MCF 10A (cell line): ENCODE measurements at regions not wholly inside any gene's neighbourhood (a gene's known extent, or its start where the extent isn't known, plus 50 kb on each side); places are given as distances from the start of the nearest gene placed in this dataset.

Experiments used
- BruUV-seq: library from RNA; stranded (reverse); fragments of 400-500 nt; replicated peaks from 2 replicates; lab custom pipeline; 2021; lab: Mats Ljungman, UMichigan
- CTCF ChIA-PET: fragments of 300-600 bp; sonication (Branson Sonifier 250); formaldehyde crosslinking; extraction: SDS; loops from one replicate; lab custom pipeline; 2021; ENCODE audit warnings: antibody characterized with exemption, inconsistent platforms; lab: Yijun Ruan, JAX
- POLR2A ChIA-PET: fragments of 300-600, 350-650 bp; sonication (Branson Sonifier 250); formaldehyde crosslinking; extraction: SDS; loops from one replicate; lab custom pipeline; 2020; ENCODE audit warnings: antibody characterized with exemption, inconsistent platforms; lab: Yijun Ruan, JAX
- DNase-seq: peaks from one replicate; pipeline ENCODE4 v3.0.0-alpha.2; 2018; ENCODE audit not compliant: unreplicated experiment
- H3K27ac Mint-ChIP-seq: one replicate; pipeline ENCODE4 v1.8.0; 2022; ENCODE audit warnings: mild to moderate bottlenecking, low read depth, mixed read lengths; ENCODE audit not compliant: unreplicated experiment
- H3K27me3 Mint-ChIP-seq: one replicate; pipeline ENCODE4 v1.8.0; 2022; ENCODE audit warnings: mixed read lengths; ENCODE audit not compliant: insufficient read depth, unreplicated experiment
- H3K36me3 Mint-ChIP-seq: one replicate; pipeline ENCODE4 v1.8.0; 2022; ENCODE audit warnings: mild to moderate bottlenecking, moderate library complexity, mixed read lengths; ENCODE audit not compliant: insufficient read depth, unreplicated experiment
- H3K4me1 Mint-ChIP-seq: one replicate; pipeline ENCODE4 v1.8.0; 2022; ENCODE audit warnings: mixed read lengths; ENCODE audit not compliant: insufficient read depth, unreplicated experiment
- H3K4me3 Mint-ChIP-seq: one replicate; pipeline ENCODE4 v1.8.0; 2022; ENCODE audit warnings: mild to moderate bottlenecking, moderate library complexity, mixed read lengths; ENCODE audit not compliant: unreplicated experiment
- H3K9me3 Mint-ChIP-seq: one replicate; pipeline ENCODE4 v1.8.0; 2022; ENCODE audit warnings: mixed read lengths; ENCODE audit not compliant: unreplicated experiment
- intact Hi-C: fragments of 100-400 bp; cut with micrococcal nuclease; formaldehyde crosslinking; loops from 2 replicates; pipeline ENCODE4 v1.14.1; 2022
- TF ChIP-seq, protein P1 (sequence below): fragments of 200-600 bp; IDR thresholded peaks from one replicate; pipeline ENCODE4 v1.8.0; 2022; ENCODE audit warnings: antibody characterized with exemption, mild to moderate bottlenecking; ENCODE audit not compliant: unreplicated experiment

DNA sequence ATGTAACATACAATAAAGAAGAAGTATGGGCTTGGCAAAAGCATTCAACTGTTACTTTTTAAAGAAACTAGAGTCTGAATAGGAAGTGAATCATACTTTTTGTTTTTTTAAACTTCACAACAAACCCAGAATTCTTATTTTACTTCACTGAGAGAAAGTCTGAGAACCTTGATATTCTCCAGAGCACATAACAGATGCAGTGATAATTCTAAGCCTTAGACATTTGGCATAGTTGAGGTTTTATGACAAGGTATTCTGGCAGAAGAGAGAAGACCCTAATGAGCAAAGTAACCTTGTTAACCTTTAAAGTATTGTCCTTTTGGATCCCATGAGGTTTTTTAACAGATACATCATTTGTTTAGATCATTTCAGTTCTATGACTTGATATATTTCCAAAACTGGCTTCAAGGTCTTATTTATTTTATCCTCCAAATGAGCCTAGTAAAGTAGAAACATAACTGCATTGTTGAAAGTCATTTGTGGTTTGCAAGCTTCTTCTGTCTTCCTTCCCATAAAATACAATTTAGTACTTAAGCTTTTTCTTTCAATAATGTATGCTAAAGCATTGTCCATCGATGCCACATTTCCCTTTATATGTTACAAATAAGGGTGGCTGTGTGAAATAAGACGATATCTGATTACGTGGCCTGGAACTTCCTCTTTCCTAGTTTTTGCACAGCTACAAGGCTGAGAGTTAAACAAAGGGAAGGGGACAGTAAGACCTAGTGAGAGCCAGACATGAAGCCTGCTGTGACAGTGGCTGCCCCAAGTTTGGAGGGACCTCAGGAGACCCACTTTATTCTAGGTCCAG lies 86.1 kb upstream of the ITPRID2 start:
- no peaks in the 10 kb centered on the region for H3K9me3 Mint-ChIP-seq
- intact Hi-C loops = no loop called here
- no peak overlapping the region for H3K4me3 Mint-ChIP-seq
- BruUV-seq = no TSS peak
- H3K36me3 Mint-ChIP-seq = no peaks in the 10 kb centered on the region
- CTCF ChIA-PET = no interaction called here
- POLR2A ChIA-PET = no interaction called here
- H3K27ac Mint-ChIP-seq = no peak overlapping the region
- peaks cover 7% of the 10 kb centered on the region for H3K4me1 Mint-ChIP-seq
- DNase-seq = no peak
- H3K27me3 Mint-ChIP-seq = no peaks in the 10 kb centered on the region
- TF ChIP-seq, protein P1, sequence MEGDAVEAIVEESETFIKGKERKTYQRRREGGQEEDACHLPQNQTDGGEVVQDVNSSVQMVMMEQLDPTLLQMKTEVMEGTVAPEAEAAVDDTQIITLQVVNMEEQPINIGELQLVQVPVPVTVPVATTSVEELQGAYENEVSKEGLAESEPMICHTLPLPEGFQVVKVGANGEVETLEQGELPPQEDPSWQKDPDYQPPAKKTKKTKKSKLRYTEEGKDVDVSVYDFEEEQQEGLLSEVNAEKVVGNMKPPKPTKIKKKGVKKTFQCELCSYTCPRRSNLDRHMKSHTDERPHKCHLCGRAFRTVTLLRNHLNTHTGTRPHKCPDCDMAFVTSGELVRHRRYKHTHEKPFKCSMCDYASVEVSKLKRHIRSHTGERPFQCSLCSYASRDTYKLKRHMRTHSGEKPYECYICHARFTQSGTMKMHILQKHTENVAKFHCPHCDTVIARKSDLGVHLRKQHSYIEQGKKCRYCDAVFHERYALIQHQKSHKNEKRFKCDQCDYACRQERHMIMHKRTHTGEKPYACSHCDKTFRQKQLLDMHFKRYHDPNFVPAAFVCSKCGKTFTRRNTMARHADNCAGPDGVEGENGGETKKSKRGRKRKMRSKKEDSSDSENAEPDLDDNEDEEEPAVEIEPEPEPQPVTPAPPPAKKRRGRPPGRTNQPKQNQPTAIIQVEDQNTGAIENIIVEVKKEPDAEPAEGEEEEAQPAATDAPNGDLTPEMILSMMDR = no peak

DNA sequence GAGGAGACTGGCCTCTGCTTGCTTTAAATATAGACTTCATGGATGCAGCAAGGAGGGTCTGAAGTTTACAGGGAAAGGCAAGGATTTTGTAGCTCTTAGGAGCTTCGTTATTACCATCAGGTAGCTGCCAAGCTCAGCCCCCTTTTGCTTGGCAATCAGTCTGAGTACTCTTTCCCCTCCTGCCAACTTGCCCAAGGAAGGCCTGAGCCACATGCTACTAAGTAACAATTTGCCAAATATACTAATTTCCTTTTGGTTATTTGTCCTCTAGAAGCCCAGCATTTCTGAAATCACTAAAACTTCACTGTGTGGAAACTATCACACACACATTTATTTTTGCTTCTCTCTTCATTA lies 85.5 kb upstream of the ITPRID2 start:
- Mint-ChIP-seq H3K9me3 (no peaks in the 10 kb centered on the region), H3K4me1 (peaks cover 13% of the 10 kb centered on the region), H3K4me3 (no peak overlapping the region), H3K27ac (no peak overlapping the region), H3K27me3 (no peaks in the 10 kb centered on the region), H3K36me3 (no peaks in the 10 kb centered on the region)
- DNase-seq = no peak
- ChIA-PET CTCF (no interaction called here), POLR2A (no interaction called here)
- TF ChIP-seq, protein P1 = no peak
- intact Hi-C loops = no loop called here
- no TSS peak for BruUV-seq

DNA sequence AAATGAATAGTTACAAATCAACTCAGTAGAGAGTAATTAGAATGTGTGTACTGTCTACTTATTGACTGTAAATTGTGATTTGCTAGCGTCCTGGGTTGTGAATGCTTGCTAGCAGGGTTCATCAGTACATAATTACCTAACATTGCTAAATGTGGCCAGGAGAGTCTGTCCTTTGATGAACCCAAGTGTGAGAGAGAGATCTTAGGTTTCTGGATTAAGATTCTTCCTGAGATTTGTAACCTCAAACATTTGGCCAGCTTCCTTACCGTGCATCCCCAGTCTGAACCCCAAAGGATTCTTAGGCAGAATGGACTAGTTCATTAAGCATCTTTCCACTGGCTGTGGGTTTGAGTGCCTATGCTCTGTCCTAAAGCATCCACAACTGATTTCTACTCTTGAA lies 84.0 kb upstream of the ITPRID2 start:
- peaks cover 19% of the 10 kb centered on the region for H3K4me1 Mint-ChIP-seq
- no peak overlapping the region for H3K4me3 Mint-ChIP-seq
- intact Hi-C loops = no loop called here

More for the DNA sequence above, 84.0 kb upstream of the ITPRID2 start:
- Mint-ChIP-seq H3K9me3 (no peaks in the 10 kb centered on the region), H3K27ac (no peak overlapping the region), H3K27me3 (no peaks in the 10 kb centered on the region), H3K36me3 (no peaks in the 10 kb centered on the region)
- CTCF ChIA-PET = interaction anchor here (0.8 kb wide), 1 partner anchor 8 kb away, joined by 3 read pairs; no protein-coding TSS in a partner anchor
- no TSS peak for BruUV-seq
- TF ChIP-seq, protein P1 = no peak
- no peak for DNase-seq
- POLR2A ChIA-PET = no interaction called here
